Heart left ventricle (tissue), 13 donors: ENCODE measurements at regions not wholly inside any gene's neighbourhood (a gene's known extent, or its start where the extent isn't known, plus 50 kb on each side); places are given as distances from the start of the nearest gene placed in this dataset.

Experiments used
- POLR2A ChIP-seq, 2 donors: fragments of 450-650 bp; IDR thresholded peaks; one replicate each; pipeline ENCODE4 v1.6.1; 2017; ENCODE audit warnings: antibody characterized with exemption in 2 of 2, mild to moderate bottlenecking in 2 of 2, moderate library complexity in 2 of 2
- TF ChIP-seq, protein P1 (sequence below), 12 donors: fragments of 200-600 bp; sonication (generic) in 4 of 12; IDR thresholded peaks; one replicate each; pipeline versions ENCODE4 v1.5.0 to v1.8.0; 2018 to 2022; ENCODE audit warnings: antibody characterized with exemption in 12 of 12, mild to moderate bottlenecking in 5 of 12
- donor health status: ischemic (EF 13 %, LVEDD 7.1; RV severe dilation, severe dysfunction).
- donor health status: DM: no; HTN: yes; CAD: no.
- donor health status: DM: no; HTN: no; CAD: no.
- donor health status: ischemic (EF 25% LVEDD 6.9; RV normal size, moderate dysfunction).
- donor health status: ischemic (EF 25% LVEDD 5.7; RV mildly dilated, moderate dysfunction).
- donor health status: ischemic (EF 35%, LVEDD 5.7; RV mildly dilated, moderate dysfunction).
- donor health status: nonischemic (EF 11% LVEDD 7.7; RV severe dilation, severe dysfunction).
- donor health status: DM: yes; HTN: yes; CAD: no.
- donor health status: PGD.
- donor health status: ischemic (EF 29% LVEDD 5.4; RV normal size, mild dysfunction).
- donor health status: nonischemic (EF 23%, LVEDD 6.1; RV moderate dilation, normal function).

DNA sequence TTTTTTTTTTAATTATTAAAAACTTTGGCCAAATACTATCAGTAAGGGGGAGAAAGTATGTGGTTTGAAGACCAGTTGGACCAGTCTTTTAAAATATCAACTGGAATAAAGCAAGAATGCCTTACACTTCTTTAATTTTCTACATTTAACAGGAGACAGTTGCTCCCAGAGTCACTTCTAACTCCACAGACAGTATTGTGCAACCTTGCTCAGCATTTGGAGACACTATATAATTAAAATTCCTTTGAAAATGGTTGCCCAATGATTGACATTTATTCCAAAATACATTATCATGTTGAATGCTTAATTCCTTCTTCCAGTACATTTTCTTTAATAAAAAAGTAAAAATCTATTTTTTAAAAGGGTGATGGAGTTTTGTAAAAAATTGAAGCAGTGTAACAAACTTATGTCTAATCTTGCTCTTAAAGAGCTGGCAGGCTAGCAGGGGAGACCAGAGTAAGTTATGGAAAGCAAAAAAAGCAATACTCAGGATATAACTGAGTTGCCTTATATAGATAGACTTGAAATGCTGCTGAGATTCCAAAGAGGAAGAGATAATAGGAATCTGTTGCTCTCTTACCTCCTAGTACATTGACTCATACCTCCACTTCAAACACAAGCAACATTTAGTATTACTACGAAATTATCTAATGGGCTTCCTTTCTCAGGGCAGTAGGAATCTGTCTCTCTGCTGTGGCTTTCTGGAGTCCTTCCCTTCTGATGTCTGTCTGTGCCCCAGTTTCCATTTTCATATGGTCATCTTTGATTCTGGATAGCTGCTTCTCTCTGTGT is 69.7 kb upstream of the RGL1 start:
- TF ChIP-seq, protein P1, sequence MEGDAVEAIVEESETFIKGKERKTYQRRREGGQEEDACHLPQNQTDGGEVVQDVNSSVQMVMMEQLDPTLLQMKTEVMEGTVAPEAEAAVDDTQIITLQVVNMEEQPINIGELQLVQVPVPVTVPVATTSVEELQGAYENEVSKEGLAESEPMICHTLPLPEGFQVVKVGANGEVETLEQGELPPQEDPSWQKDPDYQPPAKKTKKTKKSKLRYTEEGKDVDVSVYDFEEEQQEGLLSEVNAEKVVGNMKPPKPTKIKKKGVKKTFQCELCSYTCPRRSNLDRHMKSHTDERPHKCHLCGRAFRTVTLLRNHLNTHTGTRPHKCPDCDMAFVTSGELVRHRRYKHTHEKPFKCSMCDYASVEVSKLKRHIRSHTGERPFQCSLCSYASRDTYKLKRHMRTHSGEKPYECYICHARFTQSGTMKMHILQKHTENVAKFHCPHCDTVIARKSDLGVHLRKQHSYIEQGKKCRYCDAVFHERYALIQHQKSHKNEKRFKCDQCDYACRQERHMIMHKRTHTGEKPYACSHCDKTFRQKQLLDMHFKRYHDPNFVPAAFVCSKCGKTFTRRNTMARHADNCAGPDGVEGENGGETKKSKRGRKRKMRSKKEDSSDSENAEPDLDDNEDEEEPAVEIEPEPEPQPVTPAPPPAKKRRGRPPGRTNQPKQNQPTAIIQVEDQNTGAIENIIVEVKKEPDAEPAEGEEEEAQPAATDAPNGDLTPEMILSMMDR (IDR thresholded peaks at IDR 0.05), result no peak
- TF ChIP-seq POLR2A (IDR thresholded peaks at IDR 0.05), result no peak
